C1 segment of cervical spinal cord (tissue), 14 donors: ENCODE measurements at regions not wholly inside any gene's neighbourhood (a gene's known extent, or its start where the extent isn't known, plus 50 kb on each side); places are given as distances from the start of the nearest gene placed in this dataset.
A peak's percentile ranks its signal among the peaks of the same experiment; 100 is the strongest.

Experiments
- DNase-seq, 14 donors: peaks; one replicate each; lab custom pipeline; 2025; lab: John Stamatoyannopoulos, UW

DNA sequence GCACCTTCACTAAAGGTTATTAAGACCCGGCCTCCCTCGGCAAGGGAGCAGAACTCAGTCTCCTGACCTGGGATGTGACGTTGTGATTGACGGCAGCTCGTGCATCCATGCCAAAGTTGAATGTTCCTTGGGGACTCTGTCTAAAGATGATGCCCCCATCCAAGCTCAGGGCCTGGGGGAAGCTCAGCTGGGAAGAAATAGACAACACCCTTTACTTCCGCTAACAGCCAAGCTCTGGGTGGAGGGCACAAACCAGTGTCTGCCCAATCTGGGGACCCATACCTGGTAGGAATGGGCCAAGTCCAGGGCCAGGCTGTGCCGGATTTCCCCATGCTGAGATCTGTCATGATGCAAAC lies 95.4 kb downstream of the RMI2 start:
- DNase-seq, result no peak

DNA sequence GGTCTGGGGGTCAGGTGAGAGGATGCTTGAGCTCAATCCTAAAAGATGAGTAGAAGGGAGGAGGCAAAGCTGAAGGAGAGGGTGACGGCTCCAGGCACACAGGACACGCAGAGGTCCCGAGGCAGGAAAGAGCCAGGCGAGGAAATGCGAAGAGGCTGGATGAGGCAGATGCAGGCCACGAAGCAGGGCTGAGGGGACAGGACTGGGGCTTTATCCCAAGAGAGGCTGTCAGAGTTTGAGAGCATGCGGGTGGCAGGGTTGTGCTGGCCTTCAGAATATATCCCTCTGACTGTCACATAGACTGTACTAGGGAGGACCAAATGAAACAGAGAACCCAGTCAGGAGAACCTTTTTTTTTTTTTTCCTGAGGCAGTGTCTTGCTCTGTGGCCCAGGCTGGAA lies 100.2 kb downstream of the RMI2 start:
- DNase-seq, result no peak

DNA sequence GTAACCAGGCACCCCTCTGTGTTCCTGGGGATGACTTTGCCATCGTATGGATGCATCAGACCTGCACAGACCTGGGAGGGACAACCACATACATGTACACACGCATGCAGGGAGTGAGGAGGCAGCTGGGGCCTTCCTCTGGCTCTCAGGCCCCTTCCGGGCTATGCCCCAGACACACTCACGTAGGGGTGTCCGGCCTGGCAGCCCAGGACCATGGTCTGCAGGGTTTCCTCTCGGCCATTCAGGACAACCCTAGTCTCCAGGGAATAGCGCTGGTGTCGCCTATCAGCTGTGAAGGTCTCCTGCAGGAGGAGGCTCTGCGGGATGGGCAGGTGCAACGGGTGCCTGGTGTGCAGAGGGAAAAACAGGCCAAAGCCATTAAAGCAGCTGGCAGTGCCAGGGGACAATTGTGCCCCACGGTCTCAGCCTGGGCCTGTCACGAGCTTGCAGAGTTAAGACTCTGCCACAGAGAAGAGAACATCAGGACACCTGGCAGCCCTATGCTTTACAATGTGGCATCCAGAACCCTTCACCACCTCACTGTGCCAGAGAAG lies 101.4 kb downstream of the RMI2 start:
- no peak for DNase-seq

DNA sequence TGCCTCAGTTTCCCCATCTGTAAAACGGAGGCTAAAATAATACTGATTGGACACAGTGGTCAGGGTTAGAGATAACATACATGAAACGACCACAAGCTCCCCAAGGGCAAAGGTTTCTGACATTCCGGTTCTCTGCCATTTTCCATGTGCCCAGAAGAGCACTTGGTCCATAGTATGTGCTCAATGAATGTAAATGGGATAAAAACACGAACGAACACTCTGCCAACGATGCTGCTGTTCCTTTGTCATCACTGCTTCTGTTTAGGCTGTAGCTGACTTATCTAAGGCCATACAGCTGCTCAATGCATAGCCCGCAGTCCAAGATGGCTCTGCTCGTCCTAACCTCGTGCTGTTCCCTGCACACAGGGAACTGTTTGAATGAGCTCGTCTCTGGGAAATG lies 102.0 kb downstream of the RMI2 start:
- DNase-seq, result no peak

DNA sequence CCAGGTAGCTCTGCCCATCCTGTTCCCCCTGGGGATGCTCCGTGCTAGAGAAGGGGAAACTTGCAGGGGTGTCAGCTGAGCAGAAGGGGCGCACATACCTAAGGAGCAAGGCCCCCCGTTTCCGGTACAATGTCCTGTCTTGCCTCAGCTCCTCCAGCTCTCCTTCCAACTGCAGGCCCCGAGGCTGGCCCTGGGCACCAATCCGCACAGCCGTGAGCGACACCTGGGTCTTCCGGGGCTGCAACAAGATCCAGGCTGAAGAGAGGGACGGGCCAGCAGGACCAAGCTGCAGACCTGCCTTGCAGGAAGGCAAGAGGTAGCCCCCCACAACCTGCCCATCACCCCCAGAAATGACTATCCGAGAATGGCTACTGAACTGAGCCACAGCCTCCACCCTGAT lies 102.6 kb downstream of the RMI2 start:
- DNase-seq, result no peak

DNA sequence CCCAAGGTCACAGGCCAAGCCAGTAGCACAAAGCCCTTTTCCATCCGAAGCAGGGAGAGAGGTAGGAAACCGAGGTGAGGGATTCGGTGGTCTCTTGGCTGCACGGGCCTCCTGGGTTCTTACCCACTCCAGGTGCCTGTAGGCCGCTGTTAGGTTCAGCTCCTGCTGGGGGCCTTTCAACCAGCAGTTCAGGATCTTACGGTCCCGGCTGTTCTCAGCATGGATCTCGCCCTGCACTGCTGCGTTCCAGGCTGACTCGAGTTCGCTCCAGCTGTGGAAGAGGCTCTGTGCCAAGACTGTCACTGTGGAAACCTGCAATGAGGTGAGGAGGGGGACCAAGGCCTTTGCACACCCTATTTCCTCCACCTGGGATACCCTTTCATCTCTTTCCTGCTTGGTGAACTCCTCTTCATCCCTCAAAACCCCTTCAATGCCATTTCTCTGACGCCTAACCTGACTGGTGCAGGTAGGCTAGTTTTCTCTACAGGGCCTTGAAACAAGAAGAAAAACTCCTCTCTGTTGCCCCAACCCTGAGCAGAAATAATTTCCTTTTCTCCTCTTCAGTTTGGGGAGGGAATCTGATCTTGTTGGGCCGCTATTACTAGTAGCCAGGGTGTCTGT lies 103.6 kb downstream of the RMI2 start:
- DNase-seq, result no peak

DNA sequence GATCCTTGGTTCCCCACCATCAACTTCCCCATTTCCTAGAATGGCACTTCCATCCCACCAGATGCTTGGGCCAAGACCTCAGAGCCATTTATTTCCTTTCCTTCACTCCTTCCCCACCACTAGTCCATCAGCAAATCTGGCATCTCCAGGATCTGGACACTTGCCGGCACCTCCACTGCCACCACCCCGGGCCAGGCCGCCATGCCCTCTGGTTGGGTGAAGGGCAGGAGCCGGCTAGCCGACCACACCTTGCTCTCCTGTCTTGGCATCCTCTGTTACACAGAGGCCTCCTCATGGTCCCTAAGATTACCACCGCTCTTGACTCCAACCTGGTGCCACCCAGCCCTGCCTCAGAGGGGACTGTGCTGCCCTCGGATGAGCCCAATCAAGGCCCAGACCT lies 104.5 kb downstream of the RMI2 start:
- no peak for DNase-seq

DNA sequence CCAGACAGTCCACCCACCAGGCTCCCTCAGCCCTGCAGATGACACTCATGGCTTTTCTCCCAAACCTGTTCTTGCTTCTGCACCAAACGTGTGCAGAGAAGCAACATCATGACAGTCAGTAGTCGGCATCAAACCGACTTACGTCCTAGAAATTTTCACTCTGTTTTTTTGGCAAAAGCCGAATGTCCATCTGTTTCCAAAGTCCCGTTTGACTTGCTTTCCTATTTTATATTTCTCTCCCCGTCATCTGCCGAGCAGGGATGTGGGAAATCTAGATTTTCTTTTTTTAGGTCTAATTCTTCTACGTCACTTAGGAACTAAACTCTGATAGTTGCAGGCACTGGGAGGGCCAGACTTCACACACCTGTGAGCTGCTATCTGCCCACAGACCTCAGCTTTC lies 104.9 kb downstream of the RMI2 start:
- DNase-seq, result peak in 1 of 14 donors; percentile 18

DNA sequence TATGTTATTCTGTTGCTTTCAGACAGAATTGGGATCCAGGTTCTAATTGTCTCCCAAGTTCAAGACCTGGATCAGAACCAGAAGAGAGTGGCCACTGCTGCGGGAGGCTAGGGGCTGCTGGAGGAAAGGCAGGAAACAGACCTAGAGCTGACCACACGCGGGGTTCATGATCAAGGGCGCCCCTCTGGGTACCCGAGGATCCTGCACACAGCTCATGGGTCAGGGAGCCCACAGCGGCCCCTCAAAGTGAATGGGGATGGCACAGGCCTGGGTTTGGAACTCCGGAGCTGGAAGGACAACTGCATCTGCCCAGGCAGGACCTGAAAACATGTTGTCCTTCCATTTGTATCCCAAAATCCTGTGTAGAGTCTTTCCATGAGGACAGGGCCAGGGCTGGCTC lies 107.0 kb downstream of the RMI2 start:
- DNase-seq, result no peak

DNA sequence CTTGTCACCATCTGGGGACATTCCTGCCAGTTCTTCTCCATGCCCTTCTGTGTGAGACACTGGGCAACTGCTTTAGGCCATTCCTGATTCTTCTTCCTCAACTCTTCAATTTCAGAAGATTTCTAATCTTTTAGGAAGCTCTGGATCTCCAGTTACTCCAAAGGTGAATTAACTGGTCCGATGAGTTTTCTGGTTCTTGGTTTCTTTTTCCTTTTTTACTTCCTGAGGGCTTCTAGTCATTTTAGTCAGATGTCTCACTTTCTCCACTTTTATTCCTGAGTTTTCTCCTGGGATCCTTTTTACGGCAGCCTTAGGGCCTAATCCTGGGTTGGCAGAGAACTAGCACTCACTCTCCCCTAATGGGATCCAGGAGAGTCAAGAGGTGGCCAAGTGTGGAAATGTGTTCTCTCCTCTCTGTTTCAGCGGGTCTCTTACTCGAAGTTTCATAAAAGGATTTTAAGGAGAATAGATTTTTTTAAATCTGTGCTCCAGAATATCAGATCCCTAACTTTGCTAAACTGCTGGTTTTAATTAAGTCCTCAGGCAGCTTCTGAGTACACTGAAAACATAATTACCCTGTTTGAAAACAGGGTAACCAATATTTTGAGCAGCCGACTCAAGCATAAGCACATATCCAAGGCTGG lies 107.6 kb downstream of the RMI2 start:
- DNase-seq, result no peak

DNA sequence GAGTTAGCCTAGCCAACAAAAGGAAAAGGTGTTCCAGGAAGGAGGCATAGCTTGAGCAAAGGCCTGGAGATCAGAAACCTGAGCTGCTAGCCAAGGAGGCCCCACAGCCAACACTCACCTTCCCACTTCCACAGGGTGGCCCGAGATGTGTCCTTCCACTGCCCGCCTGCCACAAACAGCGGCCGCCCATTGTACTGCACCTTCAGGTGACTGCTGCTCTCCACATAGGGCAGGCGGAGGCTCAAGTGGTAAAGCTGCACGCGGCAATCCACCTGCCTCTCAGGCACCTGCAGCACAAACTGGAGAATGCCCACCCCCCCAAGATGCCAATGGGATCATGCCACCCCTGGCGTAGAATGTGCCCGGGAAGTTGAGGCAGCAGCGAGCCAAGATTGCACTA lies 111.5 kb downstream of the RMI2 start:
- DNase-seq, result no peak

DNA sequence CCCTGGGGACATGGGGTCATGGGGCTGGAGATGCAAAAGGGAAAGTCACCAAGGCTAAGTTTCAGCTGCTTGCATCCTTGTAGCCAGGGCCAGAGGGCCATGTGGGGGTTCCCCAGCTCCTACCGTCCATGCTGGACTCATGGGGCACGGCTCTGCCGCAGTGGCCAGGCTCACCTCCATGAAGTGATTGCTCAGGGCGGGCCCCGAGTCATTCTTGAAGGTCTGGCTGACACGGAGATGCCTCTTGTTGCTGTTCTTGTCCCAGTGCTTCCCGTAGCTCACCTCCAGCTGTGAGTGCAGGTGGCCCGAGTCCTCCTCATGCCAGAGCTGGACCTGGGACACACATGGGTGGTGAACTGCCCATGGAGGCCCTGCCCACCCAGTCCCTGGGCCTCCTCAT lies 114.5 kb downstream of the RMI2 start:
- no peak for DNase-seq

DNA sequence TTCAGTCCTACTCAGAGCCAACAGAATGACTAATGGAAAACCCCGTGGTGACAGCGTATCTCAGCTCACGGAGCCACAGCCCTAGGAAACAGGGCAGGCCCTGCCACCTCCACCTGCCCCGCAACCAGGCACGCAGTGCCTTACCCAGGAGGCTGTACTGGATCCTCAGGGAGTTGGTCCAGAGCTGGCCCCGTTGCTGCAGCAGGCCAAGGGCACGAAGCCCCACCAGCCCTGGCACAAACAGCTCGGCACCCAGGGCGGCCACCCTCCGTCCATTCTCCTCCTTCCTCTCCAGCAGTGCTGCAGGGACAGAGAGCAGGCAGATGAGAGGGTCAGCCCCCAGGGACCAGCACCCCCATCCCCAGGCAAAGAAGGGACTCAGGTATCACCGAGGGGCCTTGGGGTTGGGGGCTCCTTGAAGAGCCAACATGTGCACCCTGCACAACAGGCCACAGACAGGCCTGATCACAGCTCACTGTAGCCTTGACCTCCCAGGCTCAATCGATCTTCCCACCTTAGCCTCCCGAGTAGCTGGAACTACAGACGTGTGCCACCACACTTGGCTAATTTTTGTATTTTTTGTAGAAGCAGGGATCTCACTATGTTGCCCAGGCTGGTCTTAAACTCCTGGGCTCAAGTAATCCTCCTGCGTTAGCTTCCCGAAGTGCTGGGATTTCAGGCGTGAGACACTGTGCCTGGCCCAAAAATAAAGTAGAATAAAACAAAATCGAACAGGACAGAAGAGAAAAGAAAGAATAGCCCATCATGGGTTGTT lies 115.7 kb downstream of the RMI2 start:
- DNase-seq, result no peak

DNA sequence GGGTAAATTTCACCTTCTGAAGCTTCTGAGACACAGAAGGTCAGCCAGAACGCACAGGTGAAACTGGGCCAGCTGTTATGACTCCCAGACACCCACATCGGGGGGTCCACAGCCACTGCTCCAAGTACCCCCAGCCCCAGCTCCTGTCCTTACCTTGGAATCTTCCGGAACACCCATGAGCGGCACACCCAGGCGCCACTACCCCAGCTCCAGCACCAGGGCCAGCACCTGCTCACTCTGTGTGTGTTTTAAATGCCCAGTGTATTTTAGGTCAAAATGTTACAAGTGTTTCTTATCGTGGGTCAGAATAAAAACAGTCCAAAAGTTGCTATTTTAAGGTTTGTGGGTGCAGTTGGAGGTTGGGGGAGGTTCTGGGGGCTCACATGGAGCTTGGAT lies 116.3 kb downstream of the RMI2 start:
- DNase-seq, result no peak

DNA sequence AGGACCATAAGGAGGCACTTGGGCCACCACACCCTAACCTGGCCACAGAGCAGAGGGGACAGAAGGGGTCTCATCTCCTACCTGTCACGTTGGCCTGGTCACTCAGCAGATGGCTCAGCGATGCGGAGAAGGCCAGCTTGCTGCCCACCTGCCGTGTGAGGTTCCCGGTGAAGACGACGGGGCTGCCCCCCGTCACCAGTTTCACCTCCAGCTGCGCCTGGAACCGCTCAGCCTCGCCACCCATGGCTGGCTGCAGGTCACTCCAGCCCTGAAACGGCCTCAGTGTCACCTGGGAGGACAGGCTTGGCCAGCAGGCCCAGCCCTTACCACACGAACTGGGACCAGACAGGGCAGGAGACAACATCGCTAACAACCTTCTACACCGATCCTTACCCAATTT lies 116.8 kb downstream of the RMI2 start:
- no peak for DNase-seq

DNA sequence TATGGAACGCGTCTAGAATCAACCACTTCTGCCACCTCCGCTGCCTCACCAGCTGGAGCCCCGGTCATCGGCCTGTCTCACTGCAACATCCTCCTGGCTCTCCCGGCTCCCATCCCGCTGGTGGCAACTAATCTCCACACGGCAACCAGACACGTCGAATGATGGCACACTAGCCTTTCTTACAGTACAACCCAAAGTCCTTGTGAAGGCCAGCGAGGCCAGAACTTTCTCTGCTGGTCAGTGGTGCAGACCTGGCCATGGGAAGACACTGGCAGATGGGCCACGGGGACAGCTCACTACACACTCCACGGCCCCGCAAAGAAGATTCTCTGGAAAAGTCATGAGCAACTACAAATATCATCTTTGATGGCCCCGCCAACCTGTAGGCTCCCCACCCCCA lies 117.6 kb downstream of the RMI2 start:
- no peak for DNase-seq

DNA sequence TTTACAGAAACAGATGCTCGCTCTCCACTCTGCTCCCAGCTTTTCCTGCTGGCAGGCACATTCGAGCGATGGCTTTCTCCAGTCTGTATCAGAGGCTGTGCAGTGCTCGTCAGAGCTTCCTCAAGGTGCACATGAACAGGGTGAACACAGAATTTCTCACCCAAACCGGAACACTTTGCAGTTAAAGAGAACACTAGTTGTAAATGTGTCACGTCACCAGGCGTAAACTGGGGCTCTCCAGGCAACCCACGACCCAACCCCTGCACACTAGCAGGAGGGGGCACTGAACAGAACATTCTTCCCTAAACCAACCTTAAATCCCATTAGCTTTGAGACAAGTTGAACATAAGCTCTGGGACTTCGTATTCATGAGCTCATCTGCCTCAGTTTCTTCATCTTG lies 119.0 kb downstream of the RMI2 start:
- DNase-seq, result no peak

DNA sequence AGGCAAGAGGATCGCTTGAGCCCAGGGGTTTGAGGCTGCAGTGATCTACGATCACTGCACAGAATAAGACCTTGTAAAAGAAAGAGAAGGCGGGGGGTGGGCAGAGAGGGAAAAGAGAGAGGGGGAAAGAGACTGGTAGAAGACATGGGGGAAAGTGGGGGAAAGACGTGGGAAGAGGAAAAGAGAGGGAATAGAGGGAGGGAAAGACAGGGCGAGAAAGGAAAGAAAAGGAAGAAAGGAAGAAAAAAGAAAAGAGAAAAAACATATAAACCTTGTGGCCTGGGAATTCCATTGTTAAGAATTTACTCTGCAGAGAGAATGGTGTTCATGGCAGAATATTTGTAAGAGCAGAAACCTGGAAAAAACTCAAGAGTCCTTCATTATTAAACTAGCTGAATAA lies 120.4 kb downstream of the RMI2 start:
- DNase-seq, result no peak

DNA sequence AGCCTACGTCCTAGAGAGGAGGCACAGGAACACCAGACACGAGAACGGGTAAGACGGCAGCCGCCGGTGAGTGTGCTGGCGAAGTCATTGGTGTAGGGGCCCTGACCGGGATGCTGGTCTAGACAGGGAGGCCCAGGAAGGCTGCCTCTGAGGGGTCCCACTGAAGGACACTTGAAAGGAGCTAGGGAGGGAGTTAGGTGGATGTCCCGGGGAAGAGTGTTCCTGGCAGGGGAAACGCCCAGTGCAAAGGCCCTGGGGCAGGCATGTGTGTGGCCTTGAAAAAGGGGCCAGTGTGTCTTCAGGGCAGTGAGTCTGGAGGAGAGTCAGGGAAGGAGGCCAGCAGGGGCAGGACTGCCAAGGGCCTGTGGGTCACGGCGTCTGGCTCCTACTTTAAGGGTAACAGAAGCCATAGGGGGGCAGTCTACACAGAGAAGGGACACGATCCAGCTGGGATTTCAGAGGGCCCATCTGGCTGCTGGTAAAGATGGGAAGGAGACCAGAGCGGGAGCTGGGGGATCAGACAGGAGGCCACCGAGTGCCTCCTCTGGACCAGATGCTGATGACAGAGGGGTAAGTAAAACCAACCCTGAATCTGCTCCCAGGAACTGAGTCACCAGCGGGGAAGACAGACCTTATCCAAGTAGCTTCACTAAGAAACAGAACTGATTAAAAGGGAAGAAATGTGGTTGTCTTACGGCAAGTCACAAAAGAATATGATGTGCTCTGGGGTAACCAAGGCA lies 115.9 kb downstream of the LITAF start:
- DNase-seq, result no peak

DNA sequence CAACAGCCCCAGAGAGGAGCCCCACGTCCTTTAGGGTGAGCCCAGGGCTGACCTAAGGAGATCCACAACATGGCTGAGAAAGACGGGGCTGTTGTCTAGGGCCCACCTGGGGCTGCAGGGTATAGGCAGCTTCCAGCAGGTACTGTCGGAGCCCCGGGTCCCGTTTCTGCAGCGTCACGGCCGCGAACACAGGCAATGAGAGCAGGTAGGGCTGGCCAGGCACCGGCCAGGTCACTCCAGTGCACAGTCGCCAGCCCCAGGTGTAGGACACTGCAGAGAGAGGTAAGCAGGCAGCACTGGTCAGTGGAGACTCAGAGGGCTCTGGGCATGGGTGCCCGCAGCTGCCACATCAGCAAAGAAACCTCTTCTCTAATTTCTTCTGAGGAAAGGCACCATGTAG lies 115.2 kb downstream of the LITAF start:
- DNase-seq, result no peak

DNA sequence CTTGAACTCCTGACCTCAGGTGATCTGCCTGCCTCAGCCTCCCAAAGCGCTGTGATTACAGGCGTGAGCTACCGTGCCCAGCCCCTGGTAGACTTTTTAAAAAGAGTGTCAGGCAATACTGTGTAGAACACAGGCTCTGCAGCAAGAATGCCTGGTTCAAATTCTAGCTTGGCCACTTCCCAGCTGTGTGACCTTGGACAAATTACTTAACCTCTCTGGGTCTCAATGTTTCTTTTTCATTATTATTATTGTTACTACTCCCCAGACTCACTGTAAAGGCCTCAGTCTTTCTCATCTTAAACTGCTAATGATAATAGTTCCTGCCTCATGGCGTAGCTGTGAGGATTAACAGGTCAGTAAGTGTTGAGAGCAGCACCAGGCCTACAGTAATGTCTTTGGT lies 114.3 kb downstream of the LITAF start:
- no peak for DNase-seq

DNA sequence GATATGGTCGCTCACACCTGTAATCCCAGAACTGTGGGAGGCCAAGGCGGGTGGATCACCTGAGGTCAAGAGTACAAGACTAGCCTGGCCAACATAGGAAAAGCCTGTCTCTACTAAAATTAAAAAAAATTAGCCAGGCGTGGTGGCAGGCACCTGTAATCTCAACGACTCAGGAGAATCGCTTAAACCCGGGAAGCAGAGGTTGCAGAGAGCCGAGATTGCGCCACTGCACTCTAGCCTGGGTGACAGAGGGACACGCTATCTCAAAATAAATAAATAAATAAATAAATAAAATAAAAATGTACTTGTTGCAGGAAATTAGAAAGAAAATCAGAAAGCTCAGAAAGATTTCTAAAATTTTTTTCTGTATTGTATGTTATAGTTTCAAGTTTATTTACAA lies 113.9 kb downstream of the LITAF start:
- DNase-seq, result no peak
